K562 (cell line): ENCODE measurements at regions not wholly inside any gene's neighbourhood (a gene's known extent, or its start where the extent isn't known, plus 50 kb on each side); places are given as distances from the start of the nearest gene placed in this dataset.

ENCODE experiments used
- ATAC-seq: fragments of 200-7000 bp; cut with Tn5 transposase; 3 replicates; pipeline ENCODE4 v1.9.1; 2020; ENCODE audit warnings: moderate library complexity
- BruUV-seq: library from RNA; stranded (reverse); fragments of 400-500 nt; replicated peaks from 2 replicates; lab custom pipeline; 2021; lab: Mats Ljungman, UMichigan
- CTCF ChIA-PET: fragments of 300-600 bp; formaldehyde crosslinking; extraction: SDS; loops from one replicate; lab custom pipeline; 2021; ENCODE audit warnings: low intra/inter-chr PET ratio; lab: Yijun Ruan, JAX
- POLR2A ChIA-PET: fragments of 300-600, 350-650 bp; sonication (Branson Sonifier 250); formaldehyde crosslinking; extraction: SDS; loops from one replicate; lab custom pipeline; 2021; ENCODE audit warnings: antibody characterized with exemption, inconsistent platforms; lab: Yijun Ruan, JAX
- DNase-seq, 4 experiments: peaks; one replicate each; pipeline versions ENCODE4 v3.0.0 to v3.0.0-alpha.2; 2011 to 2018; ENCODE audit warnings: low spot score in 3 of 4, mixed read lengths in 3 of 4; ENCODE audit errors: extremely low read depth in 1 of 4
- FAIRE-seq: peaks from 2 replicates; lab custom pipeline; 2011; peaks lifted over from hg19 to GRCh38; lab: Jason Lieb, UNC
- H2AFZ ChIP-seq: 2 replicates; pipeline ENCODE4 v1.6.0; 2011; ENCODE audit warnings: low read depth, low read length, control low read depth, inconsistent platforms
- H3K27ac ChIP-seq: fragments of 200-600 bp; 3 replicates; pipeline ENCODE4 v1.8.0; 2011; ENCODE audit warnings: low read depth, mild to moderate bottlenecking, control low read depth, inconsistent platforms, low read length, moderate library complexity, mixed read lengths; ENCODE audit errors: extremely low read depth
- H3K27me3 ChIP-seq, 2 experiments: fragments of 300-600 bp in 1 of 2; 2 replicates in 1 of 2; 3 replicates in 1 of 2; pipeline versions ENCODE4 v1.6.0 to v1.8.0; 2011; ENCODE audit warnings: inconsistent platforms in 2 of 2, low read length in 2 of 2, mild to moderate bottlenecking in 1 of 2, mixed read lengths in 1 of 2, moderate library complexity in 1 of 2; ENCODE audit not compliant: control insufficient read depth in 2 of 2, insufficient read depth in 2 of 2
- H3K36me3 ChIP-seq: fragments of 300-600 bp; 3 replicates; pipeline ENCODE4 v1.8.0; 2011; ENCODE audit warnings: mild to moderate bottlenecking, low read length, inconsistent platforms; ENCODE audit not compliant: control insufficient read depth, insufficient read depth
- H3K4me1 ChIP-seq, 2 experiments: fragments of 200-600 bp in 1 of 2; replicated peaks in 1 of 2; 2 replicates in 1 of 2; 3 replicates in 1 of 2; pipeline versions ENCODE4 v1.5.1 to v1.8.0; 2011; ENCODE audit warnings: inconsistent platforms in 2 of 2, low read length in 2 of 2, mild to moderate bottlenecking in 1 of 2, mixed read lengths in 1 of 2, moderate library complexity in 1 of 2; ENCODE audit not compliant: control insufficient read depth in 2 of 2, insufficient read depth in 2 of 2
- H3K4me2 ChIP-seq: 2 replicates; pipeline ENCODE4 v1.6.1; 2011; ENCODE audit warnings: low read length, control low read depth, inconsistent platforms, mixed read lengths; ENCODE audit not compliant: insufficient read depth
- H3K4me3 ChIP-seq: fragments of 200-600 bp; sonication (generic), shearing (Covaris generic); 2 replicates; pipeline ENCODE4 v1.5.1; 2016; ENCODE audit warnings: control low read depth, inconsistent platforms
- H3K79me2 ChIP-seq: fragments of 200-600 bp; 3 replicates; pipeline ENCODE4 v1.8.0; 2011; ENCODE audit warnings: low read length, inconsistent platforms; ENCODE audit not compliant: control insufficient read depth, insufficient read depth
- H3K9ac ChIP-seq, 2 experiments: 2 replicates each; pipeline versions ENCODE4 v1.6.0 to v1.6.1; 2011; ENCODE audit warnings: low read depth in 2 of 2, low read length in 2 of 2, control low read depth in 1 of 2, inconsistent platforms in 1 of 2, mild to moderate bottlenecking in 1 of 2, mixed read lengths in 1 of 2; ENCODE audit not compliant: insufficient read depth in 1 of 2
- H3K9me1 ChIP-seq: one replicate; pipeline ENCODE4 v1.6.0; 2011; ENCODE audit warnings: inconsistent platforms, mild to moderate bottlenecking, low read length, moderate library complexity; ENCODE audit not compliant: control insufficient read depth, insufficient read depth
- H3K9me3 ChIP-seq: replicated peaks from 2 replicates; pipeline ENCODE4 v1.5.1; 2011; ENCODE audit warnings: low read depth, low read length, inconsistent platforms; ENCODE audit not compliant: control insufficient read depth, insufficient read depth
- H4K20me1 ChIP-seq: replicated peaks from 2 replicates; pipeline ENCODE4 v1.6.1; 2011; ENCODE audit warnings: low read length, inconsistent platforms, mixed read lengths; ENCODE audit not compliant: control insufficient read depth, insufficient read depth
- ARID2 ChIP-seq: fragments of 450-650 bp; IDR thresholded peaks from 2 replicates; pipeline ENCODE4 v1.6.1; 2017; ENCODE audit warnings: antibody characterized with exemption, mild to moderate bottlenecking
- ASH1L ChIP-seq: fragments of 450-650 bp; IDR thresholded peaks from 2 replicates; pipeline ENCODE4 v1.6.1; 2018; ENCODE audit warnings: borderline replicate concordance, mild to moderate bottlenecking, low read depth; ENCODE audit not compliant: partially characterized antibody
- KHSRP ChIP-seq: fragments of 450-650 bp; IDR thresholded peaks from 2 replicates; pipeline ENCODE4 v1.6.1; 2017
- KLF16 ChIP-seq: IDR thresholded peaks from 2 replicates; pipeline ENCODE4 v1.6.1; 2016; ENCODE audit warnings: antibody characterized with exemption
- KLF6 ChIP-seq: fragments of 250-450 bp; sonication (Bioruptor Pico); IDR thresholded peaks from 2 replicates; pipeline ENCODE4 v1.4.0; 2020; ENCODE audit warnings: mild to moderate bottlenecking, moderate library complexity, borderline replicate concordance
- MITF ChIP-seq: IDR thresholded peaks from 2 replicates; pipeline ENCODE4 v1.6.1; 2014; ENCODE audit warnings: antibody characterized with exemption
- PBX2 ChIP-seq, 2 experiments: IDR thresholded peaks in 1 of 2; conservative IDR thresholded peaks in 1 of 2; 2 replicates each; pipeline ENCODE4 v1.6.1; 2016; ENCODE audit warnings: low read depth in 2 of 2, mild to moderate bottlenecking in 1 of 2, missing compliant biosample characterization in 1 of 2, missing genetic modification characterization in 1 of 2, moderate library complexity in 1 of 2
- PCBP1 ChIP-seq: fragments of 200-400 bp; formaldehyde crosslinking; IDR thresholded peaks from 2 replicates; pipeline ENCODE4 v1.6.1; 2018; ENCODE audit warnings: mild to moderate bottlenecking, low read depth, low read length; ENCODE audit not compliant: poor library complexity, severe bottlenecking
- RBM34 ChIP-seq: fragments of 200-400 bp; formaldehyde crosslinking; IDR thresholded peaks from 2 replicates; pipeline ENCODE4 v1.6.1; 2018; ENCODE audit warnings: low read length, borderline replicate concordance; ENCODE audit not compliant: insufficient read depth
- RBM39 ChIP-seq: fragments of 200-400 bp; formaldehyde crosslinking; optimal IDR thresholded peaks from 2 replicates; pipeline ENCODE3; 2018; ENCODE audit warnings: low read depth, low read length
- SAFB ChIP-seq: fragments of 200-400 bp; formaldehyde crosslinking; IDR thresholded peaks from 2 replicates; pipeline ENCODE4 v1.6.1; 2017; ENCODE audit warnings: low read depth, low read length, borderline replicate concordance
- THRB ChIP-seq: fragments of 450-650 bp; formaldehyde crosslinking; conservative IDR thresholded peaks from 2 replicates; pipeline ENCODE4 v1.4.0; 2022; ENCODE audit warnings: mild to moderate bottlenecking, missing genetic modification characterization
- UBTF ChIP-seq, 2 experiments: IDR thresholded peaks; 2 replicates each; pipeline ENCODE4 v1.6.1; 2012; ENCODE audit warnings: improper control_type of control experiment in 2 of 2, low read depth in 2 of 2, low read length in 2 of 2, borderline replicate concordance in 1 of 2
- ZNF143 ChIP-seq: sonication (generic); formaldehyde crosslinking; IDR thresholded peaks from 2 replicates; pipeline ENCODE4 v1.9.0; 2022; ENCODE audit warnings: mild to moderate bottlenecking, missing genetic modification reagents
- ZNF699 ChIP-seq: fragments of 250-450 bp; sonication (Bioruptor Pico); IDR thresholded peaks from 2 replicates; pipeline ENCODE4 v1.8.0; 2021; ENCODE audit warnings: mild to moderate bottlenecking, moderate library complexity; ENCODE audit not compliant: insufficient replicate concordance
- WGBS: fragments of 100-300 bp; shearing (Covaris generic); methylation state at CpG from one replicate; pipeline ENCODE4 v1.1.6; 2016; ENCODE audit warnings: low coverage, mixed read lengths; ENCODE audit not compliant: insufficient coverage; ENCODE audit errors: missing lambda C conversion rate; 5-methylcytosine and 5-hydroxymethylcytosine counted together
- in situ Hi-C: fragments of 300-500 bp; cut with MboI; formaldehyde crosslinking; loops from 4 replicates; pipeline ENCODE4 v1.15.0; 2018; ENCODE audit warnings: inconsistent platforms, mixed read lengths
- intact Hi-C: fragments of 100-400 bp; cut with micrococcal nuclease; formaldehyde crosslinking; loops from 2 replicates; pipeline ENCODE4 v1.14.2; 2022

GRCh38 chr16:8293413-8293812 lies 296.9 kb downstream of the TMEM114 start:
- POLR2A ChIA-PET = no interaction called here

More at GRCh38 chr16:8293413-8293812, 296.9 kb downstream of the TMEM114 start:
- intact Hi-C loops = no loop called here
- H3K4me3 ChIP-seq = no peak overlapping the region
- FAIRE-seq = no peak
- H4K20me1 ChIP-seq = no peaks in the 10 kb centered on the region
- H3K9me3 ChIP-seq = no peaks in the 10 kb centered on the region
- H3K9me1 ChIP-seq = no peaks in the 10 kb centered on the region
- H2AFZ ChIP-seq = no peak overlapping the region
- H3K36me3 ChIP-seq = no peaks in the 10 kb centered on the region
- H3K27ac ChIP-seq = no peak overlapping the region
- no peak for ATAC-seq
- in situ Hi-C loops = no loop called here
- peaks cover 0 to 7% of the 10 kb centered on the region in 2 experiments; a peak in 3 of 5 replicates for H3K27me3 ChIP-seq
- TF ChIP-seq ASH1L = no peak
- TF ChIP-seq PBX2 (CRISPR knock-in tag; IDR thresholded peaks at IDR 0.05; ENCODE audit: low read depth) = no peak
- TF ChIP-seq PBX2 (tag; conservative IDR thresholded peaks at IDR 0.05; ENCODE audit: low read depth) = no peak
- TF ChIP-seq ARID2 = no peak
- no peak for TF ChIP-seq KLF6 (CRISPR knock-in tag)
- TF ChIP-seq MITF = no peak
- no peak for TF ChIP-seq THRB (CRISPR knock-in tag)
- TF ChIP-seq RBM34 = no peak
- TF ChIP-seq SAFB = no peak
- TF ChIP-seq KHSRP = no peak
- TF ChIP-seq ZNF699 = no peak
- no peak for TF ChIP-seq ZNF143 (CRISPR knock-in tag)
- TF ChIP-seq KLF16 = no peak
- no peak for TF ChIP-seq RBM39
- TF ChIP-seq UBTF (IDR thresholded peaks at IDR 0.05; ENCODE audit: borderline replicate concordance in 1 of 2, low read depth in 2 of 2, low read length in 2 of 2) = no peak
- no peak for TF ChIP-seq PCBP1
- no peak overlapping the region for H3K9ac ChIP-seq
- no peaks in the 10 kb centered on the region for H3K4me1 ChIP-seq
- H3K79me2 ChIP-seq = no peaks in the 10 kb centered on the region
- no peak overlapping the region for H3K4me2 ChIP-seq
- BruUV-seq = no TSS peak
- 3% methylated on average over 5 of the region's 5 CpGs for WGBS
- DNase-seq = no peak
- CTCF ChIA-PET = no interaction called here
